Ramos (cell line): ENCODE measurements at regions not wholly inside any gene's neighbourhood (a gene's known extent, or its start where the extent isn't known, plus 50 kb on each side); places are given as distances from the start of the nearest gene placed in this dataset.

ENCODE experiments used
- in situ Hi-C: fragments of 300-500 bp; cut with MboI; formaldehyde crosslinking; loops from one replicate; pipeline ENCODE4 v1.14.3; 2022; ENCODE audit warnings: low sequenced_read_pairs; ENCODE audit not compliant: unreplicated experiment

GRCh38 chr6:90947184-90948064 lies 360.6 kb upstream of the MAP3K7 start:
- in situ Hi-C loops: no loop called here

GRCh38 chr6:90941885-90942284 lies 355.0 kb upstream of the MAP3K7 start:
- in situ Hi-C loops: no loop called here

- in situ Hi-C loops: no loop called here
These were observed 354.1 kb upstream of the MAP3K7 start for GRCh38 chr6:90940812-90941481.

- in situ Hi-C loops: no loop called here
These were observed 353.0 kb upstream of the MAP3K7 start for GRCh38 chr6:90939906-90940305.

- in situ Hi-C loops: no loop called here
These were observed 351.2 kb upstream of the MAP3K7 start for GRCh38 chr6:90938122-90938521.

- in situ Hi-C loops: no loop called here
These were observed 349.4 kb upstream of the MAP3K7 start for GRCh38 chr6:90936286-90936685.

GRCh38 chr6:90934966-90935365 lies 348.1 kb upstream of the MAP3K7 start:
- in situ Hi-C loops: no loop called here

- in situ Hi-C loops: no loop called here
These were observed 347.2 kb upstream of the MAP3K7 start for GRCh38 chr6:90934081-90934480.

GRCh38 chr6:90932351-90932750 lies 345.5 kb upstream of the MAP3K7 start:
- in situ Hi-C loops: no loop called here

- in situ Hi-C loops: no loop called here
These were observed 341.2 kb upstream of the MAP3K7 start for GRCh38 chr6:90928051-90928450.

GRCh38 chr6:90925726-90926125 lies 338.9 kb upstream of the MAP3K7 start:
- in situ Hi-C loops: no loop called here

- in situ Hi-C loops: no loop called here
These were observed 335.5 kb upstream of the MAP3K7 start for GRCh38 chr6:90922325-90922724.

- in situ Hi-C loops: no loop called here
These were observed 331.5 kb upstream of the MAP3K7 start for GRCh38 chr6:90918361-90918760.

GRCh38 chr6:90917376-90917775 lies 330.5 kb upstream of the MAP3K7 start:
- in situ Hi-C loops: no loop called here

GRCh38 chr6:90916968-90917367 lies 330.1 kb upstream of the MAP3K7 start:
- in situ Hi-C loops: no loop called here

- in situ Hi-C loops: no loop called here
These were observed 328.5 kb upstream of the MAP3K7 start for GRCh38 chr6:90915224-90915915.

- in situ Hi-C loops: no loop called here
These were observed 327.4 kb upstream of the MAP3K7 start for GRCh38 chr6:90914312-90914711.

- in situ Hi-C loops: no loop called here
These were observed 326.5 kb upstream of the MAP3K7 start for GRCh38 chr6:90913266-90913960.

GRCh38 chr6:90911642-90912041 lies 324.8 kb upstream of the MAP3K7 start:
- in situ Hi-C loops: no loop called here

GRCh38 chr6:90910893-90911292 lies 324.0 kb upstream of the MAP3K7 start:
- in situ Hi-C loops: no loop called here
